NCI-H2227 (cell line): ENCODE measurements at regions not wholly inside any gene's neighbourhood (a gene's known extent, or its start where the extent isn't known, plus 50 kb on each side); places are given as distances from the start of the nearest gene placed in this dataset.
A peak's percentile ranks its signal among the peaks of the same experiment; 100 is the strongest.
"Not testable (repeated sequence)": the region's sequence is repeated elsewhere in the genome, so short reads cannot be mapped to it uniquely, and the experiment has no call there.

Experiments
- DNase-seq: peaks from one replicate; lab custom pipeline; 2025; ENCODE audit not compliant: unreplicated experiment; lab: John Stamatoyannopoulos, UW

DNA sequence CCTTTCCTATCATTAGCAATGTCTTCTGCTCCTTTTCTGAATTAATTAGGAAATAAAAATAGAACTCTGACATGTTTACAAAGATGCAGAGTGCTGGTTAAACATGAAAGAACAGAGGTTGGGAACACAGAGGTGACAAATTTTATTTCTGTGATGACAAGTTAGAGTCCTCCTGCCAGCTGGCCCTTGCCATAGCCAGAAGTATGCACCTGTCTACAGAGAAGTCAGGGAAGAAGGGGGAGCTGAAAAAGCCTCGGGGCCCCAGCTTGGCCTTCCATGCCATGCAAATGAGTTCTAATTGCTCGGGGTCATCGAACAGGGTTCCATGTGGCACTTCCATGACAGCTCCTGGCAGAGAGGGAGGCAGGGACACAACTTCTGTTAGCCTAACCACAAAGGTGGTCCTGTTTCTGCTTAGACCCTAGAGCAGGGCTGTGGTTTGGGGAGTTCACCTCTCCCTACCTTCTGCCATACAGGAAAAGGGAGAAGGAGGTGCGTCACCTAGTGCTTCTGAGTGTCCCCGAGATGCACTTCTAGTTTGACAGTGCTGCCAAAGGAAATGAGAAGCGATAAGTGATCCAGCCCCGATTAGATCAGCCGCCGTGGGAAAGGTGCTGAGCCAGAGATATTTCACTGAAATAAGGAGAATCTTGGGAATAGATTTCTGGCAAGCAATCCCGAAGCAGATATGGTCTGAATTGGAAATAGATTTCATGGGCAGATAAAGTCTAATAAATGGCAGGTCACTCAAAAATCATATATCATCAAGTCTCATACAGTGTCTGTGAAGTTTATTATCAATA lies 155.8 kb upstream of the FOXN3 start:
- no peak for DNase-seq

DNA sequence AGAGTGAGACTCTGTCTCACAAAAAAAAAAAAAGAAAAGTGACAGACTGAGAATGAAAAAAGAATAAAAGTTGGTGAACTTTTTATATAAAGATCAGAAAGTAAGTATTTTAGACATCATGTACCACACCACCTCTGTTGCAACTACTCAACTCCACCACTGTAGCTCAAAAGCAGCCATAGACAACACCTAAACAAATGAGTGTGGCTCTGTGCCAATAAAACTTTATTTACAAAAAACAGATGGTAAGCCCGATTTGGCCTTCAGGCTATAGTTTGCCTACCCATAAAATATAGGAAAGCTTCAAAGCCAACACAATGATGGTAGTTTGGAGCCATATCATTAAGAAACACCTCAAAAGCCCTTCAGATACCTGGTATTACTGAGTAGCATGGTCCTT lies 154.5 kb upstream of the FOXN3 start:
- no peak for DNase-seq

DNA sequence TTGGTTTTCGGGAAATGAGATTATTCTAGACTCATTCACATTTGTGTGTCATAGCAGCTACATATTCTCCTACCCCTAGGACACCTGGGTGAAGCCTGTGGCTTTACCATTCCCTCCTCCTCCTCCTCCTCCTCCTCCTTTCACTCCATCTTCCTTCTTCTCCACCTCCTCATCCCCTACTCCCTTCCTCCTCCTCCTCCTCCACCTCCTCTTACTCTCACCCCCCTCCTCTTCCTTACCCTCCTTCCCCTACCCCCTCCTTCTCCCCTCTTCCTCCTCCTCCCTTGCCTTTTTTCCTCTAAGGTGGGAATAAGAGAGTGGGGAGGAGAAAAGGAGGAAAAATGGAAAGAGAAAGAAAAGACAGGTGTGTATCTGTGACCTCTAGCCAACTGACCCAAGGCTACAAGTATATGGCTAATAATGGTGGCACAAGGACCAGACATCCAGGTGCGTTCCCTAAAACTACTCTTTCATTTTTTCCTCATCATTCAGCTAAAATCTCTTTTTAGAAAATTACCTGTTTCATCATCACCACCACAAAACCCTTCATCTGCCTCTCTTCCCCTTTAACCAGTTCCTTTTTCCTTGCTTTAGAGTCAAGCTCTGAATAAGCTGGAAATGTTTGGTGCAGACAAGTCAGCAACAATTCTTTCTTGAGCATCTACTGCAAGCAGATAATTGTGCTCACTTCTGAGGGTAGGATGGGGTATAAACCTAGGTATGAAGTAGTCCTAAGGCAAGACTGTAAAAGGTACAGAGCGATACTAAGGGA lies 149.8 kb upstream of the FOXN3 start:
- DNase-seq, result no peak

DNA sequence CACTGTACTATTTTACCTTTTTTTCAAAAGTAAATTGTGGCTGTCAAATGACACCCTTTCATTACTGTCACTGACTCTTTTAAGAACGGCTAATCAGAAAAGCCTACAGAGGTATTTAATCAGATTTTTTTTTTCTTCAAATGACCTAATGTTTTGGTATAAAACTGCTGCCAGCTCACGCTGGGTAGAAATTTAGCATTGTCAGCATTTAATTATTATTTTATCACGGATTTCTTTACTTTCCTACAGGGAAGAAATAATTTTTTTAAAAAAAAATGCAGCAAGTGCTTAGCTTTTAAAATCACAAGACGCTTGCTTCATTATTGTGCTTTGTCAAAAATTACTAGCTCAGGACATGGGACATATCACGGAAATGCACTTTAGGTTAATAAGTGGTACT lies 149.1 kb upstream of the FOXN3 start:
- no peak for DNase-seq

DNA sequence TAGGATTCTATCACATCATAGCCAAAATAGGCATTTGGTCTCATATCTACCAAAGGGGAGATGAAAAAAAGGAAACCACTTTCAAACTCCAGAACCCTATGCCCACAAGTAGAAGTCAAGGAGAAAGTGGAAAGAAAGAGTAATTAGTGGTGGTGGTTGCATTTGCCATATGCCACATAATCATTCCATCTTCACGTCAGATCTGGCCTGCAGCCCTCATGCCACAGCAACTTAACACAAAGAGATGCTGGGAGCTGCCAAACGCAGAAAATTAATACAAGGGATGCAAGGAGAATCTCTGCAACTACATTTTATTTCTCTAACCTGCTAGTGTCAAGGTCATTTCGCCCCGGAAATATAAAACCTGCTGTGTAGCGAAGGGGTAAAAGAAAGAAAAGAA lies 148.6 kb upstream of the FOXN3 start:
- DNase-seq, result no peak

DNA sequence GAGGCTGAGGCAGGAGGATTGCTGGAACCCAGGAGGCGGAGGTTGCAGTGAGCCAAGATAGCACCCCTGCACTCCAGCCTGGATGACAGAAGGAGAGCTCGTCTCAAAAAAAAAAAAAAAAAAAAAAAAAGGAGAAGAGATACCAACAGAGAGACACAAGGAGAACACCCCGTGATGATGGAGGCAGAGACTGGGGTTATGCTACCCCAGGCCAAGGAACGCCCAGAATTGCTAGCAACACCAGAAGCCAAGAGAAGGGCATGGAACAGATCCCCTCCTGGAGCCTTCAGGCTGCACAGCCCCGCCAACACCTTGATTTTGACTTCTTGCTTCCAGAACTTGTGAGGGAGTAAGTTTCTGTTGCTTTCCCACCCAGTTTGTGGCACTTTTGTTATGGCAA lies 148.0 kb upstream of the FOXN3 start:
- no peak for DNase-seq

DNA sequence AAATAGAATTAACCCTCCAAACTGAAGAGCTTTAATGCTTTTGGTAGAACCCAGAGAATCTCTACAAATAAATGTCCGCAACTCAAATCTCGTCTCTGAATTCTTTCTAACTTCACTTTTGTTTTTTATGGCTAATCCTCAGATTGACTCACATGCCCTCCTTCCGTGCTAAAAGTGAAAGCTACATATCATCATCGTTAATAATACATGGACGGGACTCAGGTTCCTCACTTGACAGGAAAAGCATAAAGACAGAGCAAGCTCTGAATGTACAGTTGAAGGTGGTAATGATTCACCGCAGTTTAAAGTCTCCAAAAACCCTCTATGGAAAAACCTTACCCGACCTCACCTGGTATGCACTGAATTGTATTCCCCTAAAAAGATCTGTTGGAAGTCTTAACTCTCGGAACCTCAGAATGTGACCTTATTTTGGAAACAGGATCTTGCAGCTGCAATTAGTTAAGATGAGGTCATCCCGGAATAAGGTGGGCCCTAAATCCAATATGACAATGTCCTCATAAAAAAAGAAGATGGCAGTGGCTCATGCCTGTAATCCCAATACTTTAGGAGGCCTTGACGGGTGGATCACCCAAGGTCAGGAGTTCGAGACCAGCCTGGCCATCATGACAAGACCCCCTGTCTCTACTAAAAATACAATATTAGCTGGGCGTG lies 147.4 kb upstream of the FOXN3 start:
- DNase-seq, result no peak

DNA sequence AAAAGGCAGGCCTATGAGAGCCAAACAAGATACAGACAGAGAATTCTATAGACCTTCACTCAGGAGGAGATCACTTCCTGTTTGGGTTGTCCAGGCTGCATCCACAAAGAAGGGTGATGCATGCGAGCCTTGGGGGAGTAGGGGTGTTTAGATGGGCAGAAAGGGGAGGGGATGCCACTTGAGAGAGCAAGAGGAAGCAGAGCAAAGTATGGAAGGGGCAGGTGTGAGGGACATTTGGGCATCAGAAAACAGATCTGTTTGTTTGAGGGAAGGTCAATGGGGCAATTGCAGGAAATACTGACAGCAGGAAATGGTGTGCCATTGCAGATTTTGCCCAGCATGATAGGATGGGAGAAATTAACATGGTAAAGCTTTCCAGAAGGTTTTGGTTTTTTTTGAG lies 146.4 kb upstream of the FOXN3 start:
- no peak for DNase-seq

DNA sequence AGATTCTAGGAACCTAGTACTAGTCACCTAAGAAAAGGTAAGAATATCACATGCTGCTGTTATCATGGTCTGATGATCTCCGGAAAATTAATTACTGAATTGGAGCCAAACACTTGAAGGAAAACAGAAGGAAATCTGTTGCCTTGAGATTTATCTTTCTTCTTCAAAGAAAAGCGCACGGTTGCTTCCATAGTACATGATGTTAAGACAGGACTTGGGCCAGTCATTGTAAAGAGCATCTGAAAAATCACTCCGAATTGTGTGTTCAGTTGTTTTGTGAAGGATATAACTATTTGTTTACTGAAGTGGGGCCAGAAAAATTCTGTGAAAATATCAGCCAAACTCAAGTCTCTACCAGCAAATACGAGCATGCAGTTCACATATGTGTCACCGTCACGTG lies 134.9 kb upstream of the FOXN3 start:
- DNase-seq, result no peak

DNA sequence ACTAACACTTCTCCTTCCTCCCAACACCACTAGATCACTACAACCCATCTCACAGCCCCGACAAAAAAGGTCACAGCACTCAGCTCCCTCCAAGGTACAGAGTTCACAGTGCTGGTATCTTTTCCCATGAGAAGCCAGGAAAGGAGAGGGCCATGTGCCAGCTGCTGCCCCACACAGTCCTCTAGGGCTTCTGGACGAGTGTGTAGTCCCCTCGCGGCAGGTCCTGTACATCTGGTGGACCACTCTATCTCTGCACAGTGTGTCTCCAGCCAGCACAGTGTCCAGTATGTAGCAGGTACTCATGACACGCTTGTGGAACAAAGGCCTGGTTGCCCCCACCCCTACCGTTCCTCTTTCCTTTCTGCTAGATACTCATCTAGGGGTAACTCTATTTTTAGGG lies 134.4 kb upstream of the FOXN3 start:
- DNase-seq, result no peak

DNA sequence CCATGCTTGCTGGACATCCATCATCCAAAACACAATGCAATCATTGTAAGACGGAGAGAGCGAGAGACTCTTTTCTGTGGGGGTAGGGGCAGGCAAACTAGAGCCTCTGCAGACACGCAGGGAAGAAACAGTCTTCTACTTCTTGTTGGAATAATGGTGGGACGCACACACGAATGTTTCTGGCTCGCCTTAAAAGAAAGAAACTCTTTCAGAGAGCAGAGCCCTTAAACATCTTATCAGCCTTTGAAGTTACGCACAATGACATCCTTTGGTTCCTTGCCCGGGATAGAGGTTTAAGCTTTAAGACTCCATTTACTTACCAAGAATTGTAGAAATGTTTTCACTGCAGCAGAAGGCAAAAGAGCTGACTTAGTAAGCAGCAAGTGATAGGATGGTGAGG lies 133.8 kb upstream of the FOXN3 start:
- DNase-seq, result no peak

DNA sequence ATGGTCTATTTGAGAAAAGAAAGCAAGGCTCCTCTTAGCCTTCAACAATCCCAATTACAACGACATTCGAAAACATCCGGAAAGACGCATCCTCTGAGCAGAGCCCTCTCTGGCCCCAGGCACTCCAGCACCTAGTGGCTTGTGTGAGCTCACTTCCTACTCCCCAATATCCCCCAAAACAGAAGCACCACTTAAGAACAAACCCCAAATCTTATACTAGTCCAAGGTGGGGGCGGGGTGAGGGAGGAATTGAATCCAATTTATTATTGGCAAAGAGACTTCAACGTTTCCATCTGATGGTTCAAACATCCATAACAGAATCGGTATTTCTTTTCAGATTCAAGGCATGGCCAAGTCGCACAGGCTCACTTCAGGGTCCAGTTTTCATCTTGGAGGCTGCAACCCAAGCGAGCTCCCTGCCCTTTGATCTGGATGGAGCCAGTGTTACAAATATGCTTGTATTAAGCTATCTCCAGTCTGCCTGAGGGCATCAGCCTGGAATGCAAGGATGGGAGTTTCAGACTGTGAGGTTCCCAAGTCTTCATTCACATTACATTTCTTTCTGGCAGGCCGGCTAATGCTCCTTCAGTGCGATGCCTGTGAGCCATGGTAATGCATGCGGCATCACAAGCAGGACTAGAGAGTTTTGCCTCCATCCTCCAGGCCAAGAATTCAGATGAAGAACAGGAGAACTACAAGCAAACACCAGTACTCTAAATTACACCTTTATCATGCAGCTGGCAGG lies 132.5 kb upstream of the FOXN3 start:
- DNase-seq, result no peak

DNA sequence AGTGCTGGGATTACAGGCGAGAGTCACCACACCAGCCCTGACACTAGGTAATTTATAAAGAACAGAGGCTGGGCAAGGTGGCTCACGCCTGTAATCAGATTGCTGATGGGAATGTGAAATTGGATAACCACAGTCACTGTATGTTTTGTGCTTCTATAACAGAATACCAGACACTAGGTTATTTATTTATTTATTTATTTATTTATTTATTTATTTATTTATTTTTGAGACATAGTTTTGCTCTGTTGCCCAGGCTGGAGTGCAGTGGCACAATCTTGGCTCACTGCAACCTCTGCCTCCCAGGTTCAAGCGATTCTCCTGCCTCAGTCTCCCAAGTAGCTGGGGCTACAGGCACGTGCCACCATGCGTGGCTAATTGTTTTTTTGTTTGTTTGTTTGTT lies 130.0 kb upstream of the FOXN3 start:
- not testable (repeated sequence) for DNase-seq

DNA sequence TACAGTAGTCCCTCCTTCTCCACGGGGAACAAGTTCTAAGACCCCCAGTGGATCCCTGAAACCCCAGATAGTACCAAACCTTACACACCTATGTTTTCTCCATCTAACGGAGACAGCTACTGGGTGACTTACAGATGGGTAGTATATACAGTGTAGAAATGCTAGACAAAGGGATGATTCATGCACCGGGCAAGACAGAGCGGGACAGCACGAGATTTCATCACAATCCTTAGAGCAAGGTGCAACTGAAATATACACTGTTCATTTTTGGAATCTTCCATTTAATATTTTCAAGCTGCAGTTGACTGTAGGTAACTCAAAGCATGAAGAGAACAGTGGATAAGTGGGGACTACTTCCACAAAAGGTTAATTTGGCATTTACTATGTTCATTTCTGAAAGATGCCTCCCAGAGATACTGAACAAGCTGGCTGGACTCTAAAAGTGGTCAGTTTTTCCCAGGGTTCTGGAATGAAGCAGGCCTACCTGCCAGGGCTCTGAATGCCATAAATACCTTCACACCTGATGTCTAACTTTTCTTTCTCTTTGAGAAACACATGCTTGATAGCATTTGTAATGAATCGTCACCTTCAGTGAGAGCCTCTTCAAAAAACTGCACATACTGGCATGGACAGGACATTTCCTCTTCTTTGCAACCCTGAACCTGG lies 127.7 kb upstream of the FOXN3 start:
- DNase-seq, result no peak

DNA sequence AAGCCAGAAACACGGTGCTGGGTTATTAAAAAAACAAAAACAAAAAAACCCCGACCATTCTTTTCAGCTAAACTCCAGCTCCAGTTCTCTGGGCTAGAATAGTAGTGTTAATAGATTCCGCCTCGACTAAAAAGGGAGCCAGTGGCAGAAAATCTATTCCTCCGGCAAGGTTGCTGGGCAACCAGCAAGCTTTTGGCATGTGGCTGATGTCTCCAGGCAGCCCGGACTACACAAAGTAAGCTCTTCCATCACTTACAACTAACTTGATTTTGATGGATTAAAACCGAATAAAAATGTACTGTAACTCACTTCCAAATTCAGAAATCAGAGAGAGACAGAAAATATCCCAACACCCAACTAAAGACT lies 126.4 kb upstream of the FOXN3 start:
- peak; percentile 10 for DNase-seq

DNA sequence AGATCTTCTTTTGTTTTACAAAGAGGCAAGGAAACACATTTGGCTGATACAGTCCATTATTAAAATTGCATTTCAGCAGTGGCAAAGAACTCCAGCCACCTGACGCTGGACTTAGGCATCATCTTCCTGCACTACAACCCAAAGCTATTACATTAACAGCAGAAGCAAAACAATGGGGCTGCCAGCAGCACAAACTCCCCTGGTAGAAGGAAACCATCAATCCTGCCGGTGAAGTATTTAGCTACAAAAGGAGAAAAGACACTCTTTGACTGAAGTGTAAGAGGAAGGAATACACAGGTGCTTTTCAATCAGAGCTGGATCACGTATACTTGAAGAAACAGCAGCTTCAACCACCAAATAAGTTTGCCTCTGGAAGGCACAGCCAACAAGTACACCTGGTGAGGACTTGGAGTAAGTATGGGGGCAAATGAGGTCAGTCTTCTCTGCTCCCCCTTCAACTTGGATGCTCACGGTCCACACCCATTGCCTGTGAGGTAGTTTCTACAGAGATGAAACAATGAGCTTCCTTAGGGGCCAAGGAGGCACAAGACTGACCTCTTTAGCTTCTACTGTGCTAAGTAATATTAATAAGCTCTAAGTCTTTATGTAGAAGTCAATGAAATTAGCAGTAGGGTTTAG lies 125.9 kb upstream of the FOXN3 start:
- peak; percentile 7 for DNase-seq

DNA sequence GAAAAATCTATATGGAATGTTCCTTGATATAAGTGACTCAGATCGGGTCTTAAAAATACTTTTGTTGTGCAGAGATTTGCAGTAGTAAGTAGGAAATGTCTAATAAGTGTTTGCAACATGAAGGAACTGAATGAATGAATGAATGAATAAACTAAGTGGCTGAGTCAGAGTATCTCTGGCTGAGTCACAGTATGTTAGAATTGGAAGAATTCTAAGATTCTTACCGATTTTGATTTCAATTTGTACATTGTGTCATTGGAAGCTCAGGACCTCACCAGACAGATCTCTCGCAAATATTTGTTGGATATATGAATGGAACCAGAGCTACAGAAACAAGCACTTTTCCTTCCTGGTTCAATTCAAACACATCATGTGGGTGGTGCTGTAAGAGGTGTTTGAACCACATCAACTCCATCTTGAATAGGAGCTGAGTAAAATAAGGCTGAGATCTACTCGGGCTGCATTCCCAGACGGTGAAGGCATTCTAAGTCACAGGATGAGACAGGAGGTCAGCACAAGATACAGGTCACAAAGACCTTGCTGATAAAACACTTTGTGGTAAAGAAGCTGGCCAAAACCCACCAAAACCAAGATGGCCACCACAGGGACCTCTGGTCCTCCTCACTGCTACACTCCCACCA lies 123.9 kb upstream of the FOXN3 start:
- DNase-seq, result no peak

DNA sequence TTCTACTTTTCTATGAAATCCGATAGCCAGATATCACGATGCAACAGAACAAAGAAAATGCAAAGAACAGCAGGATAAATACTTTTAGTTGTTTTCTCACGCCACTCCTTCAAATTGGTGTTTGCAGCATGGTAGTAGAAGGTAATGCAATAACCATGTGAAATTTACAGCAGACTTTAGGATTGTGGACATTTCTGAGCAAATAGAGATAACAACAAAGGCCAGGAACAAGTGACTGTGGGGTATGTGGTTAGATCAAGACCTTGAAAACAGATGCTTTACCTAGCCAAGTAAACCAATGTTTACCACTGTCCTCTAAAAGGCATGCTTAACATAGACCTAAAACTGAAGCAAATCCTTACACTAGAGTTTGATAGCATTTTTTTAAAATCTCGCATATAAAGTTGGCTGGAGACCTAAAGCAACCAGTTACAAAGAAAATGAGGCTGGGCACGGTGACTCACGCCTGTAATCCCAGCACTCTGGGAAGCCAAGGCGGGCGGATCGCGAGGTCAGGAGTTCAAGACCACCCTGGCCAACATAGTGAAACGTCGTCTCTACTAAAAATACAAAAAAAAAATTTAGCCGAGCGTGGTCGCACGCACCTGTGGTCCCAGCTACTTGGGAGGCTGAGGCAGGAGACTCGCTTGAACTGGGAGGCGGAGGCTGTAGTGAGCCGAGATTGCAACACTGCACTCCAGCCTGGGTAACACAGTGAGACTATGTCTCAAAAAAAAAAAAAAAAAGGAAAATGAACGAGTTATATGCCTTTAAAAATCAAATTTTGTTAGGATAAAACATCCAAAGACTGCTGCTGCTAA lies 123.2 kb upstream of the FOXN3 start:
- DNase-seq, result no peak

DNA sequence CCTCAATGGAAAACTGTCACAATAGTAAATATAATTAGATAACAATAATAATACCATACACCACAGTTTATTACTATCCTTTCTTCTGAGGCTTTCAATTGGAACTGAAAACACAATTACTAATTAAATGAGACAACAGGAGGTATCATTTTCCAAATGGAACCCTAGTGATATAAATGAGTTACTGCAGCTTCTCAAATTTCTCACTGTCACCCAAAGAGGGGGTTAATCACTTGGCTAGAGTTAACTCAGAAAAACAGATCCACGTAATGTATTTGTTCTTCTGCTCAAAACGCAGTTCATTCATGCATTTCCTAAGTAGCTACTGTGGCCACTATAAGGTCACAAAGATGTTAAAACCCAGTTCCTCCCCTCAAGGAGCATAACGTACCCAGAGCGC lies 120.9 kb upstream of the FOXN3 start:
- no peak for DNase-seq
